H9 (cell line): ENCODE measurements at regions not wholly inside any gene's neighbourhood (a gene's known extent, or its start where the extent isn't known, plus 50 kb on each side); places are given as distances from the start of the nearest gene placed in this dataset.

Experiments
- DNase-seq: peaks from one replicate; pipeline ENCODE4 v3.0.0-alpha.2; 2017
- H2AFZ ChIP-seq: one replicate; pipeline ENCODE4 v1.6.1; 2013; ENCODE audit warnings: mild to moderate bottlenecking, low read length, control low read depth, moderate library complexity
- H2AK5ac ChIP-seq: 2 replicates; pipeline ENCODE4 v1.6.1; 2013; ENCODE audit warnings: low read length, control low read depth, mixed read lengths; ENCODE audit not compliant: insufficient read length
- H2BK120ac ChIP-seq: one replicate; pipeline ENCODE4 v1.6.1; 2013; ENCODE audit warnings: low read depth, mild to moderate bottlenecking, low read length, control low read depth, inconsistent platforms; ENCODE audit not compliant: poor library complexity, severe bottlenecking
- H2BK12ac ChIP-seq: 2 replicates; pipeline ENCODE4 v1.6.1; 2013; ENCODE audit warnings: low read length, control low read depth, mixed read lengths, low read depth; ENCODE audit not compliant: insufficient read length
- H2BK15ac ChIP-seq: 2 replicates; pipeline ENCODE4 v1.6.1; 2013; ENCODE audit warnings: low read depth, low read length, control low read depth
- H2BK20ac ChIP-seq: one replicate; pipeline ENCODE4 v1.6.1; 2013; ENCODE audit warnings: low read depth, mild to moderate bottlenecking, low read length, control low read depth, inconsistent platforms; ENCODE audit not compliant: poor library complexity, severe bottlenecking
- H2BK5ac ChIP-seq: 2 replicates; pipeline ENCODE4 v1.6.1; 2013; ENCODE audit warnings: low read length, control low read depth, mixed read lengths; ENCODE audit not compliant: insufficient read length
- H3K14ac ChIP-seq: 2 replicates; pipeline ENCODE4 v1.6.1; 2013; ENCODE audit warnings: low read length, control low read depth; ENCODE audit not compliant: insufficient read depth
- H3K18ac ChIP-seq: 2 replicates; pipeline ENCODE4 v1.6.1; 2013; ENCODE audit warnings: low read depth, mild to moderate bottlenecking, mixed read lengths, low read length, control low read depth; ENCODE audit not compliant: insufficient read length
- H3K23ac ChIP-seq: 2 replicates; pipeline ENCODE4 v1.6.1; 2013; ENCODE audit warnings: low read length, control low read depth, mixed read lengths, low read depth; ENCODE audit not compliant: insufficient read length
- H3K23me2 ChIP-seq: 2 replicates; pipeline ENCODE4 v1.6.1; 2013; ENCODE audit warnings: low read depth, mild to moderate bottlenecking, mixed read lengths, low read length, control low read depth; ENCODE audit not compliant: insufficient read length, poor library complexity, severe bottlenecking
- H3K27ac ChIP-seq: 2 replicates; pipeline ENCODE4 v1.5.1; 2013; ENCODE audit warnings: low read length, control low read depth, mixed read lengths, low read depth; ENCODE audit not compliant: insufficient read length
- H3K27me3 ChIP-seq: 2 replicates; pipeline ENCODE4 v1.6.1; 2013; ENCODE audit warnings: low read length, control low read depth, inconsistent platforms; ENCODE audit not compliant: insufficient read depth
- H3K4ac ChIP-seq: 2 replicates; pipeline ENCODE4 v1.6.1; 2013; ENCODE audit warnings: low read depth, mild to moderate bottlenecking, control low read depth, inconsistent platforms, low read length, moderate library complexity
- H3K4me1 ChIP-seq: 2 replicates; pipeline ENCODE4 v1.6.1; 2013; ENCODE audit warnings: low read length, control low read depth, inconsistent platforms; ENCODE audit not compliant: insufficient read depth
- H3K4me2 ChIP-seq: 2 replicates; pipeline ENCODE4 v1.6.1; 2013; ENCODE audit warnings: low read length, control low read depth, mixed read lengths; ENCODE audit not compliant: insufficient read length, insufficient read depth
- H3K56ac ChIP-seq: 2 replicates; pipeline ENCODE4 v1.6.1; 2013; ENCODE audit warnings: low read depth, mild to moderate bottlenecking, mixed read lengths, low read length, control low read depth; ENCODE audit not compliant: insufficient read length
- H3K79me1 ChIP-seq: 2 replicates; pipeline ENCODE4 v1.6.1; 2013; ENCODE audit warnings: low read depth, mild to moderate bottlenecking, moderate library complexity, low read length, control low read depth, inconsistent platforms; ENCODE audit not compliant: insufficient read depth, poor library complexity, severe bottlenecking
- H3K79me2 ChIP-seq: 2 replicates; pipeline ENCODE4 v1.6.1; 2013; ENCODE audit warnings: low read length, control low read depth, inconsistent platforms; ENCODE audit not compliant: insufficient read depth
- H3K9ac ChIP-seq: 2 replicates; pipeline ENCODE4 v1.6.1; 2013; ENCODE audit warnings: low read length, control low read depth, mixed read lengths; ENCODE audit not compliant: insufficient read length; ENCODE audit errors: extremely low read depth
- H3K9me3 ChIP-seq: one replicate; pipeline ENCODE4 v1.6.1; 2013; ENCODE audit warnings: low read depth, low read length, inconsistent platforms; ENCODE audit not compliant: control insufficient read depth
- H3T11ph ChIP-seq: one replicate; pipeline ENCODE4 v1.6.1; 2013; ENCODE audit warnings: mild to moderate bottlenecking, low read length, control low read depth, inconsistent platforms
- H4K20me1 ChIP-seq: one replicate; pipeline ENCODE4 v1.6.1; 2013; ENCODE audit not compliant: control insufficient read depth, insufficient read length, insufficient read depth
- H4K5ac ChIP-seq: 2 replicates; pipeline ENCODE4 v1.6.1; 2013; ENCODE audit warnings: low read depth, mild to moderate bottlenecking, mixed read lengths, low read length, control low read depth; ENCODE audit not compliant: insufficient read length
- H4K8ac ChIP-seq: replicated peaks from 2 replicates; pipeline ENCODE4 v1.6.1; 2013; ENCODE audit warnings: low read length, control low read depth, mixed read lengths, low read depth; ENCODE audit not compliant: insufficient read length
- H4K91ac ChIP-seq: 2 replicates; pipeline ENCODE4 v1.6.1; 2013; ENCODE audit warnings: low read depth, mild to moderate bottlenecking, moderate library complexity, mixed read lengths, low read length, control low read depth; ENCODE audit not compliant: insufficient read length
- H3K27ac Mint-ChIP-seq, 3 experiments: 2 replicates in 2 of 3; 3 replicates in 1 of 3; pipeline ENCODE4 v1.8.0; 2020 to 2021; ENCODE audit warnings: mixed read lengths in 3 of 3, mild to moderate bottlenecking in 1 of 3, moderate library complexity in 1 of 3
- H3K27me3 Mint-ChIP-seq: 2 replicates; pipeline ENCODE4 v1.8.0; 2021; ENCODE audit warnings: low read depth, mild to moderate bottlenecking, moderate library complexity, mixed read lengths
- H3K36me3 Mint-ChIP-seq, 3 experiments: 2 replicates in 2 of 3; 3 replicates in 1 of 3; pipeline ENCODE4 v1.8.0; 2020 to 2021; ENCODE audit warnings: low read depth in 3 of 3, mixed read lengths in 3 of 3; ENCODE audit not compliant: insufficient read depth in 1 of 3
- H3K4me1 Mint-ChIP-seq, 2 experiments: 2 replicates each; pipeline ENCODE4 v1.8.0; 2020; ENCODE audit warnings: mixed read lengths in 2 of 2
- H3K4me3 Mint-ChIP-seq, 2 experiments: 2 replicates in 1 of 2; 3 replicates in 1 of 2; pipeline ENCODE4 v1.8.0; 2020 to 2021; ENCODE audit warnings: mild to moderate bottlenecking in 2 of 2, mixed read lengths in 2 of 2, moderate library complexity in 1 of 2
- H3K9me3 Mint-ChIP-seq, 2 experiments: 2 replicates in 1 of 2; 3 replicates in 1 of 2; pipeline ENCODE4 v1.8.0; 2020; ENCODE audit warnings: mild to moderate bottlenecking in 2 of 2, mixed read lengths in 2 of 2, moderate library complexity in 1 of 2
- CTCF ChIP-seq: fragments of 200-600 bp; sonication (generic); conservative IDR thresholded peaks from 3 replicates; pipeline ENCODE4 v1.8.0; 2021; ENCODE audit warnings: antibody characterized with exemption, mild to moderate bottlenecking
- WGBS: extraction: QIAGEN DNeasy Blood & Tissue Kit; methylation state at CpG from one replicate; pipeline ENCODE4 v1.1.7; 2013; ENCODE audit warnings: missing lambda C conversion rate, low lambda C conversion rate, mixed read lengths; ENCODE audit not compliant: insufficient read length; ENCODE audit errors: extremely low coverage; 5-methylcytosine and 5-hydroxymethylcytosine counted together

DNA sequence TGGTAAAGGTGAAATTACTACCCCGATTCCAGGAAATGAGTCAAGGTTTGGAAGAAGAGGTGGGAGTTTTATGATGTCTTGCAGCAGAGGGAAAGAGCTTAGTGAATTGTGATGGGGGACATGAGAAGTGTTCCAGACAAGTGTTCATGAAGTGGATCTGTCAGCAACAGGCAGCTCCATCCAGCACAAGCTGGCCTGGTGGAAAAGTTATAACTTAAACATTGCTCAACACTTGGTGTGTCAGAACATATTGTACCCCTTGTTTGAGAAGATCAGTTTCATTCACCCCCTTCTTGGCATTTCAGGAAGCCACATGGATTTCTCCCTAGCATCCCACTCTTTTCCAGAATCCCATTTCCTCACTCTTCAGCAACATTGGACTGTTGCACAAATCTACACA, 222.0 kb downstream of the B3GLCT start:
- H4K20me1 ChIP-seq, result no peaks in the 10 kb centered on the region
- no peak overlapping the region for H3T11ph ChIP-seq
- Mint-ChIP-seq H3K27me3 (no peaks in the 10 kb centered on the region), H3K9me3 (no peaks in the 10 kb centered on the region), H3K4me1 (peaks cover 4 to 5% of the 10 kb centered on the region in 2 experiments; a peak in 2 of 4 replicates), H3K4me3 (no peak overlapping the region), H3K36me3 (no peaks in the 10 kb centered on the region), H3K27ac (no peak overlapping the region)
- no peak overlapping the region for H4K91ac ChIP-seq
- H3K23ac ChIP-seq, result no peak overlapping the region
- H3K23me2 ChIP-seq, result no peaks in the 10 kb centered on the region
- no peak overlapping the region for H3K27ac ChIP-seq
- no peaks in the 10 kb centered on the region for H3K4me1 ChIP-seq
- H2BK120ac ChIP-seq, result no peak overlapping the region
- TF ChIP-seq CTCF, result no peak
- H2BK12ac ChIP-seq, result no peak overlapping the region
- H3K56ac ChIP-seq, result no peak overlapping the region
- H4K5ac ChIP-seq, result no peak overlapping the region
- no peak overlapping the region for H3K18ac ChIP-seq
- H3K14ac ChIP-seq, result no peak overlapping the region
- no peaks in the 10 kb centered on the region for H3K79me1 ChIP-seq
- no peak overlapping the region for H3K9ac ChIP-seq
- H2BK5ac ChIP-seq, result no peak overlapping the region
- no peak overlapping the region for H2BK20ac ChIP-seq
- no peaks in the 10 kb centered on the region for H3K79me2 ChIP-seq
- whole genome bisulfite sequencing, result no CpG with 5 or more reads among the region's 1 CpG
- no peak overlapping the region for H4K8ac ChIP-seq
- no peak for DNase-seq
- no peak overlapping the region for H2BK15ac ChIP-seq
- H2AFZ ChIP-seq, result no peak overlapping the region
- no peaks in the 10 kb centered on the region for H3K27me3 ChIP-seq
- H2AK5ac ChIP-seq, result no peak overlapping the region
- H3K9me3 ChIP-seq, result no peaks in the 10 kb centered on the region
- H3K4me2 ChIP-seq, result no peak overlapping the region
- H3K4ac ChIP-seq, result no peak overlapping the region
